B cell (primary cell): ENCODE measurements at regions not wholly inside any gene's neighbourhood (a gene's known extent, or its start where the extent isn't known, plus 50 kb on each side); places are given as distances from the start of the nearest gene placed in this dataset.

ENCODE experiments used
- ATAC-seq: fragments of 200-7000 bp; cut with Tn5 transposase; one replicate; pipeline ENCODE4 v1.10.0; 2021; ENCODE audit warnings: low read depth, mild to moderate bottlenecking, moderate number of reproducible peaks, moderate library complexity
- CTCF ChIA-PET: fragments of 350-600 bp; sonication (Branson Sonifier 250); formaldehyde crosslinking; loops from one replicate; lab custom pipeline; 2021; ENCODE audit warnings: antibody characterized with exemption, inconsistent platforms; lab: Charles Lee
- POLR2A ChIA-PET: fragments of 350-600 bp; sonication (Branson Sonifier 250); formaldehyde crosslinking; loops from one replicate; lab custom pipeline; 2021; ENCODE audit warnings: antibody characterized with exemption; lab: Charles Lee
- DNase-seq: peaks from one replicate; pipeline ENCODE4 v3.0.0; 2013
- H2AFZ ChIP-seq: 2 replicates; pipeline ENCODE4 v1.6.1; 2012; ENCODE audit warnings: mild to moderate bottlenecking, low read depth, low read length; ENCODE audit not compliant: insufficient read depth, poor library complexity, severe bottlenecking
- H3K27ac ChIP-seq, 2 donors: 1 replicate in 1 of 2; 2 replicates in 1 of 2; pipeline ENCODE4 v1.5.1; 2012 to 2013; ENCODE audit warnings: low read length in 2 of 2, mild to moderate bottlenecking in 2 of 2, moderate library complexity in 1 of 2
- H3K27me3 ChIP-seq, 4 experiments: fragments of 200-600 bp in 1 of 4; sonication (generic) in 1 of 4; replicated peaks in 1 of 4; 1 replicate in 2 of 4; 2 replicates in 2 of 4; pipeline versions ENCODE4 v1.6.1 to v1.7.0; 2013 to 2016; ENCODE audit warnings: low read length in 3 of 4, mild to moderate bottlenecking in 2 of 4, mixed read lengths in 1 of 4, moderate library complexity in 1 of 4; ENCODE audit not compliant: insufficient read depth in 4 of 4, control insufficient read depth in 3 of 4; ENCODE audit errors: control extremely low read depth in 1 of 4
- H3K36me3 ChIP-seq, 2 experiments: replicated peaks in 1 of 2; 1 replicate in 1 of 2; 2 replicates in 1 of 2; pipeline versions ENCODE4 v1.6.1 to v1.7.1; 2013; ENCODE audit warnings: low read length in 1 of 2; ENCODE audit not compliant: insufficient read depth in 2 of 2, control insufficient read depth in 1 of 2; ENCODE audit errors: control extremely low read depth in 1 of 2, extremely low read depth in 1 of 2
- H3K4me1 ChIP-seq, 2 donors: fragments of 200-600 bp in 1 of 2; sonication (generic) in 1 of 2; 1 replicate in 1 of 2; 2 replicates in 1 of 2; pipeline versions ENCODE4 v1.5.1 to v1.6.1; 2013 to 2017; ENCODE audit warnings: low read length in 2 of 2; ENCODE audit not compliant: control insufficient read depth in 2 of 2, insufficient read depth in 2 of 2
- H3K4me2 ChIP-seq: replicated peaks from 2 replicates; pipeline ENCODE3; 2012; ENCODE audit warnings: mild to moderate bottlenecking, low read depth, low read length; ENCODE audit not compliant: poor library complexity, severe bottlenecking
- H3K4me3 ChIP-seq, 5 experiments: fragments of 200-600 bp in 1 of 5; sonication (generic) in 1 of 5; 1 replicate in 3 of 5; 2 replicates in 2 of 5; pipeline versions ENCODE4 v1.5.1 to v1.7.0; 2011 to 2016; ENCODE audit warnings: low read length in 4 of 5, mild to moderate bottlenecking in 4 of 5, low read depth in 2 of 5, control low read depth in 1 of 5, moderate library complexity in 1 of 5; ENCODE audit not compliant: insufficient read depth in 1 of 5; ENCODE audit errors: control extremely low read depth in 1 of 5, extremely low read depth in 1 of 5
- H3K79me2 ChIP-seq: fragments of 200-600 bp; sonication (generic); one replicate; pipeline ENCODE4 v1.6.0; 2016; ENCODE audit warnings: low read length; ENCODE audit not compliant: control insufficient read depth, insufficient read depth
- H3K9ac ChIP-seq: fragments of 200-600 bp; sonication (generic); 2 replicates; pipeline ENCODE4 v1.6.1; 2017; ENCODE audit warnings: mild to moderate bottlenecking, low read length, moderate library complexity
- H3K9me3 ChIP-seq, 3 donors: one replicate each; pipeline versions ENCODE4 v1.6.1 to v1.7.1; 2013; ENCODE audit warnings: low read length in 2 of 3; ENCODE audit not compliant: control insufficient read depth in 2 of 3, insufficient read depth in 1 of 3; ENCODE audit errors: control extremely low read depth in 1 of 3
- H4K20me1 ChIP-seq: 2 replicates; pipeline ENCODE4 v1.6.0; 2012; ENCODE audit warnings: mild to moderate bottlenecking, low read length; ENCODE audit not compliant: insufficient read depth, control insufficient read depth, poor library complexity, severe bottlenecking
- H3K27ac Mint-ChIP-seq: one replicate; pipeline ENCODE4 v1.8.0; 2021; ENCODE audit warnings: mixed read lengths
- H3K27me3 Mint-ChIP-seq: one replicate; pipeline ENCODE4 v1.8.0; 2021; ENCODE audit warnings: mixed read lengths
- H3K4me1 Mint-ChIP-seq: one replicate; pipeline ENCODE4 v1.8.0; 2021; ENCODE audit warnings: mixed read lengths
- H3K4me3 Mint-ChIP-seq: one replicate; pipeline ENCODE4 v1.8.0; 2021; ENCODE audit warnings: mixed read lengths
- H3K9me3 Mint-ChIP-seq: one replicate; pipeline ENCODE4 v1.8.0; 2022; ENCODE audit warnings: mixed read lengths; ENCODE audit not compliant: insufficient read depth
- CTCF ChIP-seq: fragments of 200-600 bp; IDR thresholded peaks from one replicate; pipeline ENCODE4 v1.8.0; 2022; ENCODE audit warnings: antibody characterized with exemption, mild to moderate bottlenecking
- EZH2 ChIP-seq: IDR thresholded peaks from 2 replicates; pipeline ENCODE4 v1.6.1; 2012; ENCODE audit warnings: borderline replicate concordance, low read depth, mild to moderate bottlenecking, moderate library complexity, low read length; ENCODE audit not compliant: insufficient read depth, poor library complexity, severe bottlenecking
- WGBS: methylation state at CpG from one replicate; pipeline ENCODE4 v1.1.5; 2013; ENCODE audit warnings: missing lambda C conversion rate; ENCODE audit not compliant: insufficient coverage; 5-methylcytosine and 5-hydroxymethylcytosine counted together
- intact Hi-C: fragments of 100-400 bp; cut with micrococcal nuclease; formaldehyde crosslinking; loops from one replicate; pipeline ENCODE4 v1.10.0; 2022

- POLR2A ChIA-PET = no interaction called here
- H3K27me3 Mint-ChIP-seq = no peaks in the 10 kb centered on the region
Measured at GRCh38 chr14:98415766-98416165, 856.2 kb downstream of the BCL11B start.

GRCh38 chr14:98417001-98417400, 855.0 kb downstream of the BCL11B start:
- ATAC-seq (no peak), DNase-seq (no peak)
- intact Hi-C loops = no loop called here
- ChIA-PET CTCF (no interaction called here), POLR2A (no interaction called here)
- Histone ChIP-seq H4K20me1 (no peaks in the 10 kb centered on the region), H3K36me3 (no peaks in the 10 kb centered on the region), H3K4me1 (no peaks in the 10 kb centered on the region), H3K27ac (no peak overlapping the region), H3K9ac (no peak overlapping the region), H3K4me3 (no peak overlapping the region), H3K4me2 (no peak overlapping the region), H3K9me3 (peaks cover 0 to 16% (median 3%) of the 10 kb centered on the region in 3 donors), H2AFZ (no peak overlapping the region), H3K27me3 (no peaks in the 10 kb centered on the region), H3K79me2 (no peaks in the 10 kb centered on the region)
- Mint-ChIP-seq H3K27me3 (no peaks in the 10 kb centered on the region), H3K4me3 (no peak overlapping the region), H3K4me1 (no peaks in the 10 kb centered on the region), H3K27ac (no peak overlapping the region), H3K9me3 (peaks cover 19% of the 10 kb centered on the region)
- no peak for TF ChIP-seq EZH2
- no peak for TF ChIP-seq CTCF
- WGBS = 92% methylated on average over 13 of the region's 15 CpGs

More at GRCh38 chr14:98415766-98416165, 856.2 kb downstream of the BCL11B start:
- Histone ChIP-seq H3K9ac (no peak overlapping the region), H4K20me1 (no peaks in the 10 kb centered on the region), H2AFZ (no peak overlapping the region), H3K4me1 (no peaks in the 10 kb centered on the region), H3K79me2 (no peaks in the 10 kb centered on the region), H3K4me2 (no peak overlapping the region), H3K4me3 (no peak overlapping the region), H3K9me3 (peaks cover 0 to 16% (median 3%) of the 10 kb centered on the region in 3 donors), H3K36me3 (no peaks in the 10 kb centered on the region), H3K27ac (no peak overlapping the region), H3K27me3 (no peaks in the 10 kb centered on the region)
- no peak overlapping the region for H3K4me3 Mint-ChIP-seq
- no peak for ATAC-seq
- CTCF ChIA-PET = no interaction called here
- no peak for DNase-seq
- WGBS = 74% methylated on average over 5 of the region's 6 CpGs
- H3K4me1 Mint-ChIP-seq = no peaks in the 10 kb centered on the region
- no peak overlapping the region for H3K27ac Mint-ChIP-seq
- intact Hi-C loops = no loop called here
- H3K9me3 Mint-ChIP-seq = peaks cover 19% of the 10 kb centered on the region
- TF ChIP-seq CTCF = no peak
- TF ChIP-seq EZH2 = no peak
